GM12864 (cell line): ENCODE measurements at regions not wholly inside any gene's neighbourhood (a gene's known extent, or its start where the extent isn't known, plus 50 kb on each side); places are given as distances from the start of the nearest gene placed in this dataset.

Source experiments
- DNase-seq: peaks from one replicate; pipeline ENCODE4 v3.0.0-alpha.2; 2011; ENCODE audit warnings: low read depth
- H3K4me3 ChIP-seq: 2 replicates; pipeline ENCODE4 v1.5.1; 2011; ENCODE audit warnings: mild to moderate bottlenecking, low read depth, low read length, control low read depth
- CTCF ChIP-seq: IDR thresholded peaks from 2 replicates; pipeline ENCODE4 v1.5.1; 2011; ENCODE audit warnings: low read depth, mild to moderate bottlenecking, moderate library complexity, low read length, control low read depth, inconsistent platforms; ENCODE audit errors: missing control alignments

- H3K4me3 ChIP-seq, result no peak overlapping the region
- DNase-seq, result no peak
- TF ChIP-seq CTCF, result no peak
Observed at GRCh38 chr2:42853549-42854206, 61.3 kb upstream of the HAAO start.

GRCh38 chr2:42852798-42853197 is 60.4 kb upstream of the HAAO start:
- no peak for DNase-seq
- no peak for TF ChIP-seq CTCF
- H3K4me3 ChIP-seq, result no peak overlapping the region

- no peak overlapping the region for H3K4me3 ChIP-seq
- TF ChIP-seq CTCF, result no peak
- no peak for DNase-seq
Observed at GRCh38 chr2:42851740-42852250, 59.4 kb upstream of the HAAO start.

- no peak overlapping the region for H3K4me3 ChIP-seq
- no peak for DNase-seq
- no peak for TF ChIP-seq CTCF
Observed at GRCh38 chr2:42851186-42851585, 58.8 kb upstream of the HAAO start.

- H3K4me3 ChIP-seq, result no peak overlapping the region
- DNase-seq, result no peak
- no peak for TF ChIP-seq CTCF
Observed at GRCh38 chr2:42850016-42850805, 57.8 kb upstream of the HAAO start.

- TF ChIP-seq CTCF, result no peak
- DNase-seq, result no peak
- no peak overlapping the region for H3K4me3 ChIP-seq
Observed at GRCh38 chr2:42849311-42849710, 56.9 kb upstream of the HAAO start.
